Endodermal cell (in vitro differentiated cells): ENCODE measurements at regions not wholly inside any gene's neighbourhood (a gene's known extent, or its start where the extent isn't known, plus 50 kb on each side); places are given as distances from the start of the nearest gene placed in this dataset.

Source experiments
- DNase-seq: peaks from one replicate; pipeline ENCODE4 v3.0.0-alpha.2; 2017
- H3K27ac ChIP-seq: 2 replicates; pipeline ENCODE4 v1.5.1; 2013; ENCODE audit warnings: mild to moderate bottlenecking, low read depth, low read length, moderate library complexity
- H3K27me3 ChIP-seq: 2 replicates; pipeline ENCODE4 v1.6.1; 2013; ENCODE audit warnings: mild to moderate bottlenecking, low read length, moderate library complexity; ENCODE audit not compliant: insufficient read depth, control insufficient read depth, poor library complexity, severe bottlenecking
- H3K36me3 ChIP-seq: 2 replicates; pipeline ENCODE4 v1.7.0; 2013; ENCODE audit warnings: mild to moderate bottlenecking, low read length, moderate library complexity; ENCODE audit not compliant: control insufficient read depth, insufficient read depth
- H3K4me1 ChIP-seq: one replicate; pipeline ENCODE4 v1.7.0; 2013; ENCODE audit warnings: low read length; ENCODE audit not compliant: control insufficient read depth, insufficient read depth
- H3K4me3 ChIP-seq: 2 replicates; pipeline ENCODE4 v1.5.1; 2013; ENCODE audit warnings: mild to moderate bottlenecking, low read length, moderate library complexity
- H3K9ac ChIP-seq: 2 replicates; pipeline ENCODE4 v1.6.1; 2013; ENCODE audit warnings: mild to moderate bottlenecking, low read length, moderate library complexity; ENCODE audit not compliant: poor library complexity, severe bottlenecking; ENCODE audit errors: extremely low read depth
- H3K9me3 ChIP-seq: 2 replicates; pipeline ENCODE4 v1.6.1; 2013; ENCODE audit warnings: mild to moderate bottlenecking, low read length, moderate library complexity; ENCODE audit not compliant: control insufficient read depth
- H3K27ac Mint-ChIP-seq: 2 replicates; pipeline ENCODE4 v1.8.0; 2020; ENCODE audit warnings: mixed read lengths
- H3K27me3 Mint-ChIP-seq: 2 replicates; pipeline ENCODE4 v1.8.0; 2021; ENCODE audit warnings: mild to moderate bottlenecking, mixed read lengths; ENCODE audit not compliant: insufficient read depth
- H3K36me3 Mint-ChIP-seq: 2 replicates; pipeline ENCODE4 v1.8.0; 2020; ENCODE audit warnings: low read depth, mixed read lengths
- H3K4me1 Mint-ChIP-seq: 2 replicates; pipeline ENCODE4 v1.8.0; 2020; ENCODE audit warnings: mixed read lengths
- H3K4me3 Mint-ChIP-seq: 2 replicates; pipeline ENCODE4 v1.8.0; 2020; ENCODE audit warnings: mild to moderate bottlenecking, moderate library complexity, mixed read lengths
- H3K9me3 Mint-ChIP-seq: 2 replicates; pipeline ENCODE4 v1.8.0; 2020; ENCODE audit warnings: mild to moderate bottlenecking, mixed read lengths
- WGBS, 2 experiments: methylation state at CpG; one replicate each; pipeline versions ENCODE4 v1.1.5 to v1.1.7; 2013; ENCODE audit warnings: missing lambda C conversion rate in 2 of 2, mixed read lengths in 1 of 2; ENCODE audit not compliant: insufficient coverage in 1 of 2, insufficient read length in 1 of 2; 5-methylcytosine and 5-hydroxymethylcytosine counted together
- TF ChIP-seq, protein P1 (sequence below): fragments of 200-600 bp; sonication (generic); conservative IDR thresholded peaks from 2 replicates; pipeline ENCODE4 v1.5.0; 2021; ENCODE audit warnings: antibody characterized with exemption, mild to moderate bottlenecking

DNA sequence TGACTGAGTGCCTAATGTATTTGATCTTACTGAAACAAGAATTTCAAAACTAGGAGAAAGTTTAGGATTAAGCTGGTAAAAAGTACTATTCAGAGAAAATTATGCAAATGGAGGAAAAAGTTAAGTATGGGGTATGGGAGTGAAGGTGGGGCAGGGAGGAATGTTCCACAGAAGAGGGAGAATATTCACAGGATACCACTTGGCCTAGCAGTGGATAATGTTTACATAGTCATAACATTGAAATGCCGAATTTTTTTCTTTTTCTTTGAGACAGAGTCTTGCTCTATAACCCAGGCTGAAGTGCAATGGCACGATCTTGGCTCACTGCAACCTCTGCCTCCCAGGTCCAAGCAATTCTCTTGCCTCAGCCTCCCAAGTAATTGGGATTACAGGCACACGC is 61.2 kb upstream of the LMNB1 start:
- Histone ChIP-seq H3K4me3 (no peak overlapping the region), H3K36me3 (no peaks in the 10 kb centered on the region), H3K4me1 (peaks cover 6% of the 10 kb centered on the region), H3K9me3 (no peaks in the 10 kb centered on the region), H3K27me3 (no peaks in the 10 kb centered on the region), H3K27ac (no peak overlapping the region), H3K9ac (no peak overlapping the region)
- H3K9me3 Mint-ChIP-seq, result peaks cover 1% of the 10 kb centered on the region
- WGBS, 2 experiments, result 90 to 94% methylated on average over 3 of the region's 3 CpGs
- H3K36me3 Mint-ChIP-seq, result no peaks in the 10 kb centered on the region
- no peak overlapping the region for H3K27ac Mint-ChIP-seq
- peaks cover 9% of the 10 kb centered on the region for H3K4me1 Mint-ChIP-seq
- H3K27me3 Mint-ChIP-seq, result no peaks in the 10 kb centered on the region
- DNase-seq, result no peak
- TF ChIP-seq, protein P1, sequence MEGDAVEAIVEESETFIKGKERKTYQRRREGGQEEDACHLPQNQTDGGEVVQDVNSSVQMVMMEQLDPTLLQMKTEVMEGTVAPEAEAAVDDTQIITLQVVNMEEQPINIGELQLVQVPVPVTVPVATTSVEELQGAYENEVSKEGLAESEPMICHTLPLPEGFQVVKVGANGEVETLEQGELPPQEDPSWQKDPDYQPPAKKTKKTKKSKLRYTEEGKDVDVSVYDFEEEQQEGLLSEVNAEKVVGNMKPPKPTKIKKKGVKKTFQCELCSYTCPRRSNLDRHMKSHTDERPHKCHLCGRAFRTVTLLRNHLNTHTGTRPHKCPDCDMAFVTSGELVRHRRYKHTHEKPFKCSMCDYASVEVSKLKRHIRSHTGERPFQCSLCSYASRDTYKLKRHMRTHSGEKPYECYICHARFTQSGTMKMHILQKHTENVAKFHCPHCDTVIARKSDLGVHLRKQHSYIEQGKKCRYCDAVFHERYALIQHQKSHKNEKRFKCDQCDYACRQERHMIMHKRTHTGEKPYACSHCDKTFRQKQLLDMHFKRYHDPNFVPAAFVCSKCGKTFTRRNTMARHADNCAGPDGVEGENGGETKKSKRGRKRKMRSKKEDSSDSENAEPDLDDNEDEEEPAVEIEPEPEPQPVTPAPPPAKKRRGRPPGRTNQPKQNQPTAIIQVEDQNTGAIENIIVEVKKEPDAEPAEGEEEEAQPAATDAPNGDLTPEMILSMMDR, result no peak
- H3K4me3 Mint-ChIP-seq, result no peak overlapping the region

DNA sequence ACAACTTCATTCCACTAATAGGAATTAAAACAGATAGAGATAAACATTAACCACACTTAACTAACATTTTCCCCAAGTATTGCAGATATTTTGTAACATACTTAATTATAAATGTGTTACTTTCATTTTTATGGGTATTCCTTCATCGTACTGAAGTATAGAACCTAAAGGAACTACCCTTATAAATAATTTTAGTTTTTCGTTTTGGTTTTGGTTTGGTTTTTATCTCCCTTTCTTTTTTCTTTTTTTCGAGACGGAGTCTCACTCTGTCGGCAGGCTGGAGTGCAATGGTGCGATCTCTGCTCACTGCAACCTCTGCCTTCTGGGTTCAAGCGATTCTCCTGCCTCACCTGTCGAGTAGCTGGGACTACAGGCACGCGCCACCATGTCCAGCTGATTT is 60.1 kb upstream of the LMNB1 start:
- no peaks in the 10 kb centered on the region for H3K27me3 ChIP-seq
- H3K27me3 Mint-ChIP-seq, result no peaks in the 10 kb centered on the region
- H3K4me3 ChIP-seq, result no peak overlapping the region
- peak; percentile 39 for DNase-seq
- H3K9me3 Mint-ChIP-seq, result peaks cover 1% of the 10 kb centered on the region
- H3K4me3 Mint-ChIP-seq, result no peak overlapping the region
- no peak overlapping the region for H3K27ac Mint-ChIP-seq
- H3K36me3 ChIP-seq, result no peaks in the 10 kb centered on the region
- H3K36me3 Mint-ChIP-seq, result no peaks in the 10 kb centered on the region
- H3K4me1 Mint-ChIP-seq, result peaks cover 9% of the 10 kb centered on the region
- no peak overlapping the region for H3K9ac ChIP-seq
- H3K4me1 ChIP-seq, result peaks cover 6% of the 10 kb centered on the region
- 93 to 94% methylated on average over 4 to 9 of the region's 10 CpGs for WGBS, 2 experiments
- TF ChIP-seq, protein P1, result no peak
- H3K9me3 ChIP-seq, result no peaks in the 10 kb centered on the region
- no peak overlapping the region for H3K27ac ChIP-seq

DNA sequence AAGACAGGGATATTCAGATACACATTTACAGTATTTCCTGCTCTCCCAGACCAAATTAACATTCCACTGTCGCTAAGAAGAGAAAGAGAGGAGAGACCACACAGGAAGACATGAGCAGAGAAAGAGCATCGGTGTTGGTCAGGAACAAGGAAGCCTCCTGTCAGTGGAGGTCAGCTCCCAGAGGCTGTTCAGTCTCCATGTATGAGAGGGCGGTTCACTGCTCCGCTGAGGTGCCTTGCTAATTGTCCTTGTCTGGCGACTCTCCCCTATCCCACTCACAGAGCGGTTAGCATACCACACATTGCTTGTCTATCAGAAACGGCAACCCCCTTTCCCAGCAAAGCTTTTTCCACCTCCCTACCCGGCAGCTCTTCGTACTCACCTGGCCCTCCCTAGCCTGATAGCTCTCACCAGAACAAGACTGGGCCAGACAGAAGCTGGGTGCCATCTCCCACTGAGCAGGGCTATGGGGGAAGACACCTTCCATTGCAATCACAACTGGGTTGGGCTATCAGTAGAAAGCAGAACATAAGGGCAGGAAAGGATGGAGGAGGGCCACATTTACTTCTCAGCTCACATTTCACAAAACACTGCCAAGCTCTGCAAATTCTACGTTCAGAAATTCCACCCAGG is 58.6 kb upstream of the LMNB1 start:
- no peaks in the 10 kb centered on the region for H3K9me3 ChIP-seq
- TF ChIP-seq, protein P1, result no peak
- H3K27me3 ChIP-seq, result no peaks in the 10 kb centered on the region
- H3K4me1 Mint-ChIP-seq, result peaks cover 9% of the 10 kb centered on the region
- no peaks in the 10 kb centered on the region for H3K27me3 Mint-ChIP-seq
- H3K4me1 ChIP-seq, result peaks cover 6% of the 10 kb centered on the region
- no peak overlapping the region for H3K27ac ChIP-seq
- peaks cover 1% of the 10 kb centered on the region for H3K9me3 Mint-ChIP-seq
- H3K36me3 Mint-ChIP-seq, result no peaks in the 10 kb centered on the region
- 15 to 25% methylated on average over 4 to 10 of the region's 10 CpGs for WGBS, 2 experiments
- peak overlapping the region; percentile 84 for H3K27ac Mint-ChIP-seq
- H3K4me3 ChIP-seq, result peak overlapping the region; percentile 67
- H3K4me3 Mint-ChIP-seq, result peak overlapping the region; percentile 29
- peak; percentile 92 for DNase-seq
- H3K36me3 ChIP-seq, result no peaks in the 10 kb centered on the region
- no peak overlapping the region for H3K9ac ChIP-seq
